Effector memory CD8-positive, alpha-beta T cell (primary cell): ENCODE measurements at regions not wholly inside any gene's neighbourhood (a gene's known extent, or its start where the extent isn't known, plus 50 kb on each side); places are given as distances from the start of the nearest gene placed in this dataset.

Experiments
- ATAC-seq: fragments of 150-1000 bp; cut with Tn5 transposase; replicated peaks from 2 replicates; pipeline ENCODE4 v1.10.0; 2021; ENCODE audit warnings: mild to moderate bottlenecking, moderate library complexity
- DNase-seq, 3 experiments: peaks; one replicate each; pipeline ENCODE4 v3.0.0; 2021
- H3K27ac Mint-ChIP-seq, 2 donors: one replicate each; pipeline ENCODE4 v1.8.0; 2022; ENCODE audit warnings: mild to moderate bottlenecking in 2 of 2, mixed read lengths in 2 of 2, moderate library complexity in 2 of 2
- H3K27me3 Mint-ChIP-seq, 2 donors: one replicate each; pipeline ENCODE4 v1.8.0; 2022; ENCODE audit warnings: mixed read lengths in 2 of 2
- H3K36me3 Mint-ChIP-seq: one replicate; pipeline ENCODE4 v1.8.0; 2022; ENCODE audit warnings: mild to moderate bottlenecking, moderate library complexity, mixed read lengths; ENCODE audit not compliant: insufficient read depth
- H3K4me1 Mint-ChIP-seq, 2 donors: one replicate each; pipeline ENCODE4 v1.8.0; 2022; ENCODE audit warnings: low read depth in 2 of 2, mixed read lengths in 2 of 2
- H3K4me3 Mint-ChIP-seq, 2 donors: one replicate each; pipeline ENCODE4 v1.8.0; 2022; ENCODE audit warnings: mild to moderate bottlenecking in 2 of 2, mixed read lengths in 2 of 2, moderate library complexity in 2 of 2
- H3K9me3 Mint-ChIP-seq, 2 donors: one replicate each; pipeline ENCODE4 v1.8.0; 2022; ENCODE audit warnings: mixed read lengths in 2 of 2

DNA sequence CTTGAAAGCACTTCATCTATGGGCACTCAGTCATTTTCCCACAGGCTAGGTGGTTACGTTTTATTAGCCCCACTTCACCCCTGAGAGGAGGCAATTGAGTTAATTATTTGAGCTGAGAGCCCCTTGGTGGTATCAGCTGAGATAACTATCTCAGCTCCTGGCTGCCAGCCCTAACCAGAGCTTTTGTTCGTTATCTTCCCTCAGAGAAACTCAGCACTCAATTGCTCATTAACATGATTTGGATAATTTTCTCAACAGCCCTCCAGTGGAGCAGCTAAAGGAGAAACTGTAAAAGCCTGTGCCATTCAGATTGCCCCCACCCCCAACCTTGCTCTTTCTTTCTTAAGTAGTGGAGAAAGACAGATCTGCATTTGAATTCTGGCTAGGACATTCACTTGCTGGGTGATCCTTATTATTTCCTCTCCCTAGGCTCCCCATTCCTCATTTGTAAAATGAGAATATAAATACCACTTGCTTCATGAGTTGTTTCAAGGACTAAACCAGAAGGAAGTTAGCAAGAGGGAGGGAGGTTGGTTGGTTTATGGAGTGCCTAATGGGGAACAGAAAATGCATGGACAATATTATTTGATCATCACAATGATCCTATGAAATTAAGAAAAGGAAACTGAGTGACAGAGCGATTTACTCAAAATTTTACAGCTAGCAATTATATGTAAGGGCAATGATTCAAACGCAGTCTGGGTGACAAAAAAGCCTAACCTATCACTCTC, 218.7 kb upstream of the FGGY start:
- H3K36me3 Mint-ChIP-seq: peaks cover 2% of the 10 kb centered on the region
- DNase-seq: no peak
- H3K27me3 Mint-ChIP-seq: peaks cover 0 to 9% of the 10 kb centered on the region in 2 donors
- no peaks in the 10 kb centered on the region for H3K9me3 Mint-ChIP-seq
- H3K4me1 Mint-ChIP-seq: peaks cover 0 to 4% of the 10 kb centered on the region in 2 donors
- H3K27ac Mint-ChIP-seq: no peak overlapping the region
- no peak overlapping the region for H3K4me3 Mint-ChIP-seq
- ATAC-seq: no peak

DNA sequence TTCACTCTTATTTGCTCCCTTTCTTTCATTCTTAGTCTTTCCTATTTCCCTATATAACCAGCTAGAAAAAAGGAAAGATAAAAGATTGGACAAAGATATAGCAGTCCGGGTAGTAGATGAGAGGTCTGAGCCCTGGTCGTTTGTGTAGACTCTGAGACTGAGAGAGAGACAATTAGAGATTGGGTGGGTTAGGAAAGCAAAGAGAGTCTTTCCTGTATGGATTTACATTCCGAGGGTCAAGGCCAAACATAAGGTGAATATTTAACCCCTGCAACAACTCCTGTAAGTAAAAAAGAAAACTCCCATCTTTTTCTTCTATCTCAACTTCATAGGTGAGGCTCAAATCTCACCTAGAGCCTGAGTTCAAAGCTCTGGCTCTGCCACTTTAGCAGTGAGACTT, 218.0 kb upstream of the FGGY start:
- H3K4me3 Mint-ChIP-seq: no peak overlapping the region
- H3K27ac Mint-ChIP-seq: no peak overlapping the region
- H3K36me3 Mint-ChIP-seq: peaks cover 2% of the 10 kb centered on the region
- ATAC-seq (no peak), DNase-seq (no peak)
- H3K4me1 Mint-ChIP-seq: peaks cover 0 to 5% of the 10 kb centered on the region in 2 donors
- H3K27me3 Mint-ChIP-seq: peaks cover 0 to 9% of the 10 kb centered on the region in 2 donors
- H3K9me3 Mint-ChIP-seq: no peaks in the 10 kb centered on the region

DNA sequence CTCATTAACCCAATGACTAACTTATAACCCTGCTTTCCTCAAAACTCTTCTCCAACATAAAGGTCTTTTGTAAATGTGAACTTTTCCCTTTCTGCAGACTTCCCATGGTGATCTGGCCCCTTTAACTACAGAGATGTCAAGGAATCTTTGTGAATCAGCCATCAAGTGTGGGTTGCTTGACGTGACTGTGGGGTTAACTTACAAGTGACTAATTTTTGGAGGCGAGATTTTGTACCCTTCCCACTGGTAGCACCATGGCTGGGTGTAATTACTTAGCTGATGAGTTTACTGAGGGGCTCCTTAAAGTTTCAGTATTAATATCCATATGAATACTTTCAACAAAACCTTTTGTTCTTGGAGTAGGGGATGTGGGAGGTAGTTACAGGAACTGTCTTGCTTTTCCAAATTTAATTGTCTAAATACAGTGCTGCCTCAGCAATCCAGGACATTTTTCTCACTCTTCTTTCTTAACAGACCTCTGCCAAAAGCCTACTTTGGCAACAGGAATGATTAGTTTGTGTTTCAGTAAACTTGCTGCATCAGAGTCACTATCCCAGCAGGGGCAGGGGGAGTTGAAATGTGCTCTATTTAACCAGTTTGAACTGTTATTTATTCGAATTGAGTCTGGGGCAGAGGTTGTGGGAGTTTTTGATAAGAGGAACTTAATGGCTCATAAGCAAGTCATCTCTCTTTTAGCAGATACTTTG, 217.3 kb upstream of the FGGY start:
- peaks cover 0 to 9% of the 10 kb centered on the region in 2 donors for H3K27me3 Mint-ChIP-seq
- ATAC-seq: no peak
- DNase-seq: no peak
- H3K4me1 Mint-ChIP-seq: peaks cover 7 to 12% of the 10 kb centered on the region in 2 donors
- no peak overlapping the region for H3K4me3 Mint-ChIP-seq
- no peaks in the 10 kb centered on the region for H3K9me3 Mint-ChIP-seq
- H3K27ac Mint-ChIP-seq: no peak overlapping the region
- H3K36me3 Mint-ChIP-seq: peaks cover 2% of the 10 kb centered on the region

DNA sequence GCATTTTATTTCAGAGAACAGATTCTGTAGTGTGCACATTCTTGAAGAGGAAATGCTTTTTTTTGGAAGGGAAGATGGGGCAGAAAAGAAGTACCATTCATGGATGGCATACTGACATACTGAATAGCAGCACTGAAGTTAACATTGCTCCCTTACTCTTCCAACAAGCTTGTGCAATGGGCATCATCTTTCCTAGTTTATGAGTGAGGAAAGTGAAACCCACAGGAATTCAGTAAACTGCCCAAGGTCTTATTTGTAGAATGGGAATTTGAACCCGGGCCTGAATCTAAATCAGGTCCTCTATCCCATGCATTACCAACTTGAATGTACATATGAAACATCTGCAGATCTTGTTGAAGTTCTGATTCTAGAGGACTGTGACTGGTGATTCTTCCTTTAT, 215.7 kb upstream of the FGGY start:
- no peak overlapping the region for H3K4me3 Mint-ChIP-seq
- no peaks in the 10 kb centered on the region for H3K9me3 Mint-ChIP-seq
- ATAC-seq (no peak), DNase-seq (no peak)
- peaks cover 8 to 14% of the 10 kb centered on the region in 2 donors for H3K4me1 Mint-ChIP-seq
- H3K36me3 Mint-ChIP-seq: no peaks in the 10 kb centered on the region
- peaks cover 0 to 9% of the 10 kb centered on the region in 2 donors for H3K27me3 Mint-ChIP-seq
- peak overlapping the region in 1 of 2 donors; percentile 6 for H3K27ac Mint-ChIP-seq

DNA sequence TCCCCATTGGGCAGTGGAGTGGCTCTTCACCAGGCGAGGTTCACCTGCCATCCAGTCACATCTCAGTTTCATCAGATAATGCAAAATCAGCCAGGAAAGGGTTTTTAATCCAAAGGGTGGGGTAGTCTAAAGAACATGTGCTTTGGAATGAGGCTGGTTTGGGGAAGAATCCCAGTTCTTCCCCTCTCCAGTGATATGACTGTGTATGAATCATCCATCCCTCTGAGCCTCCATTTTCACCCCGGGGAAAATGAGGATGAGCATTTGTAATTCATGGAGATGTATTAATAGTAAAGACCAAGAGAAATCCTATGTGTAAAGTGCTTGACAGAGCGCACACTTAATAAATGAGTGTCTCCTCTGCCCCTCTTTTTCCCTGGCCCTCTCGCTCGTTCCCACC, 215.1 kb upstream of the FGGY start:
- Mint-ChIP-seq H3K4me3 (no peak overlapping the region), H3K9me3 (no peaks in the 10 kb centered on the region), H3K4me1 (peaks cover 8 to 10% of the 10 kb centered on the region in 2 donors), H3K36me3 (no peaks in the 10 kb centered on the region), H3K27ac (peak overlapping the region in 1 of 2 donors; percentile 6), H3K27me3 (peaks cover 0 to 9% of the 10 kb centered on the region in 2 donors)
- ATAC-seq (no peak), DNase-seq (no peak)

DNA sequence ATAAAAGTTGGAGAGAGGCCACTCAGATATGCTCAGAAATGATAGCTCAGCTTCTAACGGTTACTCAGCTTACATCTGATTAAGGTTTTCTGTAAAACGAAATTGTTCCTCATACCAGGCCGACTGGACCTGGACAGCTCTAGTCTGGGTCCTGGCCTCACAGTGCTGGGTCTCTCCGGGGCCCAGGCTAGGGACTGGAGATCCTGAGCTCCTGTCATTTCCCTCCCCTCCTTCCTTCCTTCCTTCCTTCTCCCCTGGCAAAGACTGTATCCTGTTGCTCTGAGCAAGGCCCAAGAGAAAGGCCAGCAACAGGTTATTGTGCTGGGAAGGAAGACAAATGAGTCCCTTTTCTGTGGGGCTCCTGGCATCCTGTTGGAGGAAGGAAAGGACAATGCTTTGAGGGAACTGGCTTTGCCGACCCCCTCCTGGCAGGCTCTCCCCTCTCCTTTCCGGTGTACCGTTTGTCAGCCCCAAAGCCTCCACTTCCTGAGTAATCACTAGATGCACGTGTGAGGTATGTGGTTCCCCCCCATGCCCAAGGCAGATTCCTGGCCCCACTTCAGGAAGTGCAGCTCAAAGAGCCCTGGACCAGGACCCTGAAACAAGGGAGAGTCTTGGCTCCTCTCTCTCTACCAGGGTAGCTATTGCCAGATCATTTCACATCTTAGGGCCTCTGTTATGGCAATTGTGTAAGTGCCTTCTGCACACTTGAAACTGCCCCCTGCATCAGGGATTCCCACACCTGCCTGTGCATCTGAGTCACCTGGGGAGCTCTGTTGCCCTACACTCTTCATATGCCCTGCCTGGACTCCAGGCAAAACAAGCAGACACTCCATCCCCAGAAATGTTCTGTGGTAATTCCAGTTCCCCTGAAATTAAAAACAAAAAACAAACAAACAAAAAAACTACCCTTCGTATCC, 212.7 kb upstream of the FGGY start:
- Mint-ChIP-seq H3K27me3 (peaks cover 0 to 9% of the 10 kb centered on the region in 2 donors), H3K27ac (peak overlapping the region; percentile 69 to 84), H3K9me3 (no peaks in the 10 kb centered on the region), H3K36me3 (no peaks in the 10 kb centered on the region), H3K4me3 (peak overlapping the region in 1 of 2 donors; percentile 12), H3K4me1 (peaks cover 8 to 10% of the 10 kb centered on the region in 2 donors)
- ATAC-seq: peak; percentile 33
- no peak for DNase-seq

DNA sequence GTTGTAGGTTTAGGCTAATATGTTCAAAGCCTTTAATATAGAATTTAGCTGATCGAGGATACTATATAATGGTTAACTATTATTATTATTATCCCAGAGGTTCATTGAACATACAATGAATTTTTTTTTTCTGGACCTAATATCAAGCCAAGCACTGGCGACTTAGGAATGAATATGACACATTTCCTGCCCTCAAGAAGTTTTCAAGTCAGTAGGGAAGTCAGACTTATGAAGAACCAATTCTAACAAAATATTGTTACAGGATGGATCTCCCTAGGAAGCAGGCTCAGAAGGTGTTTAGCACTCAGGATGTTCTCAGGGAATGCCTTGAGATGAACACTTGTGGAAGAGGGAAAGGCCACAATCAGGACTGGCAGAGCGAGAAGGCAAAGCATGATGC, 211.8 kb upstream of the FGGY start:
- no peak overlapping the region for H3K4me3 Mint-ChIP-seq
- H3K9me3 Mint-ChIP-seq: no peaks in the 10 kb centered on the region
- no peaks in the 10 kb centered on the region for H3K36me3 Mint-ChIP-seq
- ATAC-seq (no peak), DNase-seq (no peak)
- H3K27me3 Mint-ChIP-seq: peaks cover 0 to 6% of the 10 kb centered on the region in 2 donors
- H3K4me1 Mint-ChIP-seq: peaks cover 8 to 10% of the 10 kb centered on the region in 2 donors
- H3K27ac Mint-ChIP-seq: no peak overlapping the region

DNA sequence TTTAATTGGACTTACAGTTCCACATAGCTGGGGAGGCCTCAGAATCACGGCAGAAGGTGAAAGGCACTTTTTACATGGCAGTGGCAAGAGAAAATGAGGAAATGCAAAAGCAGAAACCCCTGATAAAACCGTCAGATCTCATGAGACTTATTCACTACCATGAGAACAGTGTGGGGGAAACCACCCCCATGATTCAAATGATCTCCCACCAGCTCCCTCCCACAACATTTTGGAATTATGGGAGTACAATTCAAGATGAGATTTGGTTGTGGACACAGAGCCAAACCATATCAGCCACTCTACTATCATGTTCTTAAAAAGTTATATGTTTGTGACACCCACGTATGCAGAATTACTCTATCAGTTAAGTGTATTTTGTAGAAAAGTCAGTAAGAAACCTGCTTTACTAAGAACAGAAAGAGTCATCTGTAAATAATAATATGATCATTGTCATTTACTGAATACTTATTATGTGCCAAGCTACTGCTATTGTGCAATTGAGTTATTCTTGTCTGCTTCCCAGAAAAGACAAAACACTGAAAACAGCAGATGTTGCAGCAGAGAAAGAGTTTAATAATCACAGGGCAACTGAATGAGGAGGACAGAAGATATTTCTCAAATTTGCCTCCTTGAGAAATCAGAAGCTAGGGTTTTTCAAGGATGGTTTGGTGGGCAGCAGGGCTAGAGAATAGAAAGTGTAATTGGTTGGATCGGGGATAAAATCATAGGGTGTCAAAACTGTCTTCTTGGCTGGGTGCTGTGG, 207.7 kb upstream of the FGGY start:
- H3K9me3 Mint-ChIP-seq: no peaks in the 10 kb centered on the region
- ATAC-seq (no peak), DNase-seq (no peak)
- H3K4me1 Mint-ChIP-seq: peaks cover 5 to 6% of the 10 kb centered on the region in 2 donors
- no peaks in the 10 kb centered on the region for H3K27me3 Mint-ChIP-seq
- no peak overlapping the region for H3K27ac Mint-ChIP-seq
- no peaks in the 10 kb centered on the region for H3K36me3 Mint-ChIP-seq
- no peak overlapping the region for H3K4me3 Mint-ChIP-seq

DNA sequence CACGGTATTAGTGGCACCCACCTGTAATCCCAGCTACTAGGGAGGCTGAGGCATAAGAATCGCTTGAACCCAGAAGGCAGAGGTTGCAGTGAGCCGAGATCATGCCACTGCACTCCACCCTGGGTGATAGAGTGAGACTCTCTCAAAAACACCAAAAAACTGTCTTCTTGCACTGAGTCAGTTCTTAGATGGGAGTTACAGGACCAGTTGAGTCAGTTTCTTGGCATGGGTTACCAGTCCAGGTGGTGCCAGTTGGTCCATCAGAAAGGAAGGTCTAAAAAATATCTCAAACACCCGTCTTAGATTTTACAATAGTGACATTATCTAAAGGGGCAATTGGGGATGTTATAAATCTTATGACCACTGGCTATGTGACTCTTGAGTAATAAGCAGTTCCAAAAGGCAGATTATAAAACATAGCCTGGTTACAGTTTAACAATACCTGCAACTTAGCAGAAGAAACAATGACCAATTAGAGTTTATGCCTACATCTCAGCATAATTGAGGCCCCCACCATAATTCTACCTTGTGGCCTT, 206.9 kb upstream of the FGGY start:
- H3K4me3 Mint-ChIP-seq: no peak overlapping the region

DNA sequence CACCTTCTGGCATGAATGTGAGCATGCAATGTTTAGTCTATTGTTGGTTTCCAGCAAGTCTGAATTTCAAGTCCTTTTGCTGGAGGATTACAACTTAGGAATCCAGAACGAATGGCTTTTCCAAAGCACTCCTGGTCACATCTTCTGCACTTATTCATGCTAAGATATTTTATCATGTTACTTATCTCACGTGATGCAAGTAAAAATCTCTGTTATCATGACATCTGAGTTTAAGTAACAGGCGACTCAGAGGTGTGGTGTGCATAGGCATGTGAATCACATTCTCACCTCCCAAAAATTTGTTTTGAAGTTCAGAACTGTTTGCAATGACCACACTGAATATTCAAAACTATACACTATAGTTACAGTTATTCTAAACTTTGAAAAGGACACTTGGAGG, 204.8 kb upstream of the FGGY start:
- Mint-ChIP-seq H3K36me3 (no peaks in the 10 kb centered on the region), H3K4me3 (no peak overlapping the region), H3K4me1 (no peaks in the 10 kb centered on the region), H3K27me3 (peaks cover 0 to under 1% of the 10 kb centered on the region in 2 donors), H3K9me3 (no peaks in the 10 kb centered on the region), H3K27ac (no peak overlapping the region)
- ATAC-seq (no peak), DNase-seq (no peak)

More for the DNA sequence above, 206.9 kb upstream of the FGGY start:
- no peaks in the 10 kb centered on the region for H3K36me3 Mint-ChIP-seq
- no peaks in the 10 kb centered on the region for H3K4me1 Mint-ChIP-seq
- no peaks in the 10 kb centered on the region for H3K9me3 Mint-ChIP-seq
- DNase-seq (no peak), ATAC-seq (no peak)
- H3K27me3 Mint-ChIP-seq: no peaks in the 10 kb centered on the region
- H3K27ac Mint-ChIP-seq: no peak overlapping the region

DNA sequence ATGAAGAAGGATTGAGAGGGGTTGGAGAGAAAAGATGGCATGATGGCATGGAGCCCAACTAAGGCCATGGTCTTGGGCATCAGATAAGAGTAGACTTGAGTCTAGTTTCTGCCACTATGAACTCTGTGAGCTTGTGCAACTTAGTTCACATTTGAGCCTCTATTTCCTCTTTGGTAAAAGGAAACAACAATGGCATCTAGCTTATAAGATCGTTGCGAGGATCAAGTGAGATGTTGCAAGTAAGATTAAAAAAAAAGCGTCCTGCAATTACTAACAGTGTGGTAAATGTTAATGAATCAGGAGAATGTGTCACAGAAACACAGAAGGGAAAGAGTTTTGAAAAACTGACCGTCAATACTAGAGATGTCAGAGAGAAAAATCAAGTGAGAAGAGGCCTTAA, 202.9 kb upstream of the FGGY start:
- Mint-ChIP-seq H3K36me3 (no peaks in the 10 kb centered on the region), H3K4me1 (no peaks in the 10 kb centered on the region), H3K27ac (no peak overlapping the region), H3K27me3 (peaks cover 0 to 11% of the 10 kb centered on the region in 2 donors), H3K4me3 (no peak overlapping the region), H3K9me3 (no peaks in the 10 kb centered on the region)
- no peak for DNase-seq
- ATAC-seq: no peak

DNA sequence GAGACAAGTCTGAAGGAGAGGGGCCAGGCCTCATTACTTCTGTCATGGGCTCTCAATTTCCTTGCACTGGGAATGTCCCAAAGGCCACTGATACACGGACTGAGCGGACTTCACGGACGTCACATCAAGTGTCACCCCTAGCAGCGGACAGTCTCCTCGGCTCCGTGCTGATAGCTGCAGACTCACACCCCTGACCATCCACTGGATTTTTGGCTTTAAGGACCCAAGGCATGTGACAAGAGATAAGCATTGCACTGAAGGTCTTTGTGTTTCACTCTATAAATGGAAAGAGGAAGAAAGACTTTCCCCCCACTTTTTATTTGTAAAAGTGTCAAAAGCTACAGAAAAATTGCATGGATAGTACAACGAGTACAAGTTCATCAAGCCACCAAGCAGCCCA, 200.4 kb upstream of the FGGY start:
- ATAC-seq (no peak), DNase-seq (no peak)
- no peaks in the 10 kb centered on the region for H3K4me1 Mint-ChIP-seq
- no peaks in the 10 kb centered on the region for H3K36me3 Mint-ChIP-seq
- no peak overlapping the region for H3K4me3 Mint-ChIP-seq
- no peak overlapping the region for H3K27ac Mint-ChIP-seq
- no peaks in the 10 kb centered on the region for H3K9me3 Mint-ChIP-seq
- H3K27me3 Mint-ChIP-seq: peaks cover 0 to 11% of the 10 kb centered on the region in 2 donors
